GM21367 (cell line): ENCODE measurements at regions not wholly inside any gene's neighbourhood (a gene's known extent, or its start where the extent isn't known, plus 50 kb on each side); places are given as distances from the start of the nearest gene placed in this dataset.

Experiments
- ATAC-seq: cut with Tn5 transposase; IDR thresholded peaks from one replicate; pipeline ENCODE4 v1.9.1; 2021; ENCODE audit not compliant: unreplicated experiment

DNA sequence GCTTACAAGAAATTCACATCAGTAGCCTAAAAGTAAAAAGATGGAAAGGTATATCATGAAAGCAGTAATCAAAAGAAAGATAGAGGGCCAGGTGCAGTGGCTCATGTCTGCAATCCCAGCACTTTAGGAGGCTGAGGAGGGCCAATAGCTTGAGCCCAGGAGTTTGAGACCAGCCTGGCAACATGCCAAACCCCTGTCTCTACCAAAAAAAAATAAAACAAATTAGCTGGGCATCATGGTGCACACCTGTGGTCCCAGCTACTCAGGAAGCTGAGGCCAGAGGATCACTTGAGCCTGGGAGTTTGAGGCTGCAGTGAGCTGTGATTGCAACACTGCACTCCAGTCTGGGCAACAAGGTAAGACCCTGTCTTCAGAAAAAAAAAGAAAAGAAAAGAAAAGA is 55.5 kb downstream of the GSPT2 start:
- no peak for ATAC-seq

GRCh38 chrX:51802917-51803688 is 59.9 kb downstream of the GSPT2 start:
- peak; percentile 93 for ATAC-seq

DNA sequence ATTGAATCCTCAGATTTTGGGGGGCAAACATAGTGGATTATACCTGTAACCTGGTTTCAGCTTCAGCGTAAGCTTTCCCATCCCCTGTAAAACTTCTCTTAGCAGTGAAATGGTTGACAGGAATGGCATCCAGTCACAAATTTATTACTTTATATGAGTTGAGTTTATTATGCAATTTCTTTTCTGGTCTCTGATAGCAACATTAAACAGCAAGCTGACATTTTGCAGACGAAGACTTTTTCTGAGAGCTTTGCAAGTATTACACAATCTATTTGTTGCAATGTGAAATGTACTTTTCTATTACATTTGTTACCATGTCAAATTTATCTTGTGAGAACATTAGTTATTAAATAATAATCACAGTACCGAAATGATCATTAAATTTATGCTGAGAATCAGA is 60.6 kb downstream of the GSPT2 start:
- no peak for ATAC-seq

DNA sequence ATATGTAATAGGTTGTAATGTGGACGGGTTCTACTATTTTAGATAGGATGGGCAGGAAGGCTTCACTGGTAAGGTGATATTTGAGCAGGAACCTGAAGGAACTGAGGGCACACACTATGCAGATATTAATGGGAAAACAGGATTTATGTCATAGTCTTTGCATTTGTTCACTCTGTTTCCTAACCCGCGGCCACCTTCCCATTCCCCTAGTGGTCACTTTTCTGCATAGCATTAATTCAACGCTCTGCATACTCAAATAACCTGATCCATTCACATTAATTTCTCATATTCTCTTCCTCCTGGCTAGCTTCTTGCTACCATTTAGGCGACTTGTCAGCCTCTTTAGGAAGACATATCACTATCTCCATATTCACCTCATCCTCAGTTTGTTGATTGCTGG is 61.5 kb downstream of the GSPT2 start:
- ATAC-seq = no peak

DNA sequence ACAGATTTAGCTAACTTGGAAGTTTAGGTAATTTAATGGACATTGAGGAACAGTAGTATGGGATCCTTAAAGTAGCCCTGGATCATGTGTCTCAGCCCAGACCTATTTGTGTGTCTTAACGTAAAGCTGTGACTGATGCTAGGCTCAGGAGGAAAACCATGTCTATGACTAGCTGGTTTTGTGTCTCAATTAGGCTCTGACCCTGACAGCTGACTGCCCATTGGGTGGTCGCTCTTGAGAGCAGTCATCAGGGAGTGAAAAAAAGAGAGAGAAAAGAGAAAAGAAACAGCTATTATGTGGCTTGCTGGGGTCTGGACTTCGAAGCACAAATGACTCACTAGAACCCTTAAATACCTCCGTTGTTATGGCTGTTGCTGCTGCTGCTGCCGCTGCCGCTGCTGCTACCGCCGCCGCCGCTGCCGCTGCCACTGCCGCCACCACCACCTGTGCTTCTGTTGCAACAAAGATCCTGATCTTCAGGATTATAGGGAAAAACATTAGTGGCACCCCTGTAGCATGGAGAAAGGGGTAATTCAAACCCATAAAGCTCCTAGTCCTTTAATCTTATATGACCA is 70.7 kb downstream of the GSPT2 start:
- ATAC-seq = no peak

DNA sequence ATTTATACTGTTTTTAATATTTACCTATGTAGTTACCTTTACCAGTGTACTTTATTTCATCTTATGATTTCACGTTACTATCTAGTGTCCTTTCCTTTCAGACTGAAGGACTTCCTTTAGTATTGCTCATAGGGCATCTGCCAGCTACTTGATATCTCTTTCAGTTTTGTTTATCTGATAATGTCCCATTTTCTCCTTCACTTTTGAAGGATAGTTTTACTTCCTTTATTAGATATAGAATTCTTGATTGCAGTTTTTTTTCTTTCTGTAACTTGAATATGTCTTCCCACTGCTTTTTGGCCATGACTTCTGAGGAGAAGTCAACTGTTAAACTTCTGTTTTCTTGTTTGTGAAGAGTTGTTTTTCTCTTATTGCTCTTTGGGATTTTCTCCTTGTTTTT is 69.4 kb upstream of the MAGED1 start:
- ATAC-seq = no peak

- ATAC-seq = no peak
Observed at GRCh38 chrX:51825436-51825835, 68.0 kb upstream of the MAGED1 start.

- ATAC-seq = no peak
Observed at GRCh38 chrX:51834076-51834475, 59.3 kb upstream of the MAGED1 start.

GRCh38 chrX:51836823-51837222 is 56.6 kb upstream of the MAGED1 start:
- no peak for ATAC-seq

GRCh38 chrX:51837451-51837850 is 56.0 kb upstream of the MAGED1 start:
- ATAC-seq = no peak

DNA sequence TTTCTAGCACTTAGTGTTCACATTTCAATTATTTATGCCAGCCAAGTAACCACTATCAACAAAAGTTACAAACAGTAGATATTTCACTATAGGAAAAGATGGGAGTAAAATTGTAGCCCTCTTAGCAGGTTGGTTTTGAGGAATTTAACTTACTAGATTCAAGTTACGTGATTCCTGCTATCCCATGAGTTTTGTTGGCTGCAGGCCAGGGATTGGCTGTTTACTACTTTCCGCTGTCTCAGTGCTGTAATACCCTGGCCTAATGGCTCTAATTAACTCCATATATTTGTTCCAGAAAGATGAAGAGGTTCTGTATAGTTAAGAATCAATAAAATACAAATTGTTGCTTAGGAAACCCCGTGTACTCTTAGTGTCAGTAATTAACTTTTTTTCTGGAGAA is 55.5 kb upstream of the MAGED1 start:
- no peak for ATAC-seq
